WTC11 (cell line): ENCODE measurements at regions not wholly inside any gene's neighbourhood (a gene's known extent, or its start where the extent isn't known, plus 50 kb on each side); places are given as distances from the start of the nearest gene placed in this dataset.
"Not testable (repeated sequence)": the region's sequence is repeated elsewhere in the genome, so short reads cannot be mapped to it uniquely, and the experiment has no call there.

ENCODE experiments used
- ATAC-seq: fragments of 200-7000 bp; cut with Tn5 transposase; 2 replicates; pipeline ENCODE4 v1.10.0; 2021; ENCODE audit warnings: mild to moderate bottlenecking, moderate library complexity
- CTCF ChIA-PET: fragments of 300-600 bp; sonication (Branson Sonifier 250); formaldehyde crosslinking; loops from one replicate; lab custom pipeline; 2021; ENCODE audit warnings: antibody characterized with exemption; lab: Charles Lee
- POLR2A ChIA-PET: fragments of 350-600 bp; sonication (Branson Sonifier 250); formaldehyde crosslinking; loops from one replicate; lab custom pipeline; 2021; ENCODE audit warnings: antibody characterized with exemption; lab: Charles Lee
- DNase-seq: peaks from one replicate; pipeline ENCODE4 v3.0.0; 2021; ENCODE audit warnings: low spot score
- H3K27ac Mint-ChIP-seq: 2 replicates; pipeline ENCODE4 v1.8.0; 2021; ENCODE audit warnings: mixed read lengths
- H3K27me3 Mint-ChIP-seq: 2 replicates; pipeline ENCODE4 v1.8.0; 2021; ENCODE audit warnings: low read depth, mild to moderate bottlenecking, moderate library complexity, mixed read lengths
- H3K36me3 Mint-ChIP-seq: 2 replicates; pipeline ENCODE4 v1.8.0; 2021; ENCODE audit warnings: mixed read lengths
- H3K4me1 Mint-ChIP-seq: 2 replicates; pipeline ENCODE4 v1.8.0; 2022; ENCODE audit warnings: mixed read lengths
- H3K4me3 Mint-ChIP-seq: 2 replicates; pipeline ENCODE4 v1.8.0; 2021; ENCODE audit warnings: mild to moderate bottlenecking, moderate library complexity, mixed read lengths
- H3K9me3 Mint-ChIP-seq: 2 replicates; pipeline ENCODE4 v1.8.0; 2021; ENCODE audit warnings: mixed read lengths
- AFF4 ChIP-seq: sonication (generic); formaldehyde crosslinking; IDR thresholded peaks from 2 replicates; pipeline ENCODE4 v1.8.1; 2023; ENCODE audit warnings: mild to moderate bottlenecking, missing genetic modification reagents, borderline replicate concordance
- CREM ChIP-seq: sonication (generic); formaldehyde crosslinking; IDR thresholded peaks from 2 replicates; pipeline ENCODE4 v1.8.1; 2022; ENCODE audit warnings: mild to moderate bottlenecking, missing genetic modification reagents, moderate library complexity
- ELF4 ChIP-seq: sonication (generic); formaldehyde crosslinking; IDR thresholded peaks from 2 replicates; pipeline ENCODE4 v1.8.1; 2022; ENCODE audit warnings: low read depth, mild to moderate bottlenecking, moderate library complexity, missing genetic modification reagents
- EMX1 ChIP-seq: fragments of 250-450 bp; sonication (Bioruptor Pico); IDR thresholded peaks from 2 replicates; pipeline ENCODE4 v1.8.0; 2021; ENCODE audit warnings: mild to moderate bottlenecking
- FOXP4 ChIP-seq: sonication (generic); formaldehyde crosslinking; IDR thresholded peaks from 2 replicates; pipeline ENCODE4 v1.8.0; 2022; ENCODE audit warnings: mild to moderate bottlenecking, missing genetic modification reagents
- GABPB1 ChIP-seq: sonication (generic); formaldehyde crosslinking; IDR thresholded peaks from 2 replicates; pipeline ENCODE4 v1.8.1; 2023; ENCODE audit warnings: mild to moderate bottlenecking, missing genetic modification reagents
- IRF2 ChIP-seq: sonication (generic); formaldehyde crosslinking; IDR thresholded peaks from 2 replicates; pipeline ENCODE4 v1.8.0; 2022; ENCODE audit warnings: low read depth, missing genetic modification reagents, borderline replicate concordance
- JUN ChIP-seq: sonication (generic); formaldehyde crosslinking; IDR thresholded peaks from 2 replicates; pipeline ENCODE4 v1.8.0; 2023; ENCODE audit warnings: mild to moderate bottlenecking, missing genetic modification reagents
- MAX ChIP-seq: sonication (generic); formaldehyde crosslinking; IDR thresholded peaks from 2 replicates; pipeline ENCODE4 v1.8.0; 2022; ENCODE audit warnings: mild to moderate bottlenecking, missing genetic modification reagents
- NR3C1 ChIP-seq: sonication (generic); formaldehyde crosslinking; conservative IDR thresholded peaks from 2 replicates; pipeline ENCODE4 v1.8.1; 2023; ENCODE audit warnings: low read depth, mild to moderate bottlenecking, missing genetic modification reagents
- TEAD4 ChIP-seq: sonication (generic); formaldehyde crosslinking; IDR thresholded peaks from 2 replicates; pipeline ENCODE4 v1.8.0; 2022; ENCODE audit warnings: mild to moderate bottlenecking, missing genetic modification reagents
- USF2 ChIP-seq: sonication (generic); formaldehyde crosslinking; IDR thresholded peaks from 2 replicates; pipeline ENCODE4 v1.8.1; 2023; ENCODE audit warnings: mild to moderate bottlenecking, missing genetic modification reagents, moderate library complexity
- ZNF281 ChIP-seq: sonication (generic); formaldehyde crosslinking; IDR thresholded peaks from 2 replicates; pipeline ENCODE4 v1.8.0; 2023; ENCODE audit warnings: mild to moderate bottlenecking, missing genetic modification reagents
- ZNF396 ChIP-seq: fragments of 250-450 bp; sonication (Bioruptor Pico); IDR thresholded peaks from 2 replicates; pipeline ENCODE4 v1.8.0; 2021; ENCODE audit warnings: mild to moderate bottlenecking, moderate library complexity, borderline replicate concordance
- ZNF416 ChIP-seq: fragments of 250-450 bp; sonication (Bioruptor Pico); IDR thresholded peaks from 2 replicates; pipeline ENCODE4 v1.9.0; 2021; ENCODE audit warnings: mild to moderate bottlenecking, inconsistent platforms
- TF ChIP-seq, protein P1 (sequence below): fragments of 250-450 bp; sonication (Bioruptor Pico); IDR thresholded peaks from 2 replicates; pipeline ENCODE4 v2.1.2; 2022; ENCODE audit warnings: mild to moderate bottlenecking, moderate library complexity

DNA sequence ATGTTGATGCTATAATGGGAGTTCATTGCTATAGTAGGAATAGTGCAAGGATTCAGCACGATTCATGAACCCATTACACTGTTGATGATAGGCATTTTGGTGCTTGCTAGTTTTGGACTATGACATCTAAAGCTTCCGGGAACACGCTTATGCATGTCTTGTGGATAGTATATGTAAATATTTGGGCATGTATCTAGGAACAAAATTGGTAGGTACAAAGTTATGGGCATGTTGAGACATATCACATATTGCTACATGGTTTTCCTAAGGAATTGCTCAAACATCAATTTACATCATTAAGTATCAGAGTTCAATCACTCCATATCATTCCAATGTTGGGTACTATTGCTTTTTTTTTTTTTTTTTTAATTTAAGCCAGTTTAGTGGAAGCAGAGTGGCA is 1103.2 kb downstream of the TBC1D22A start:
- no peaks in the 10 kb centered on the region; the same call in 1 of the 2 replicates for H3K27me3 Mint-ChIP-seq
- peaks cover 26% of the 10 kb centered on the region for H3K9me3 Mint-ChIP-seq
- POLR2A ChIA-PET = no interaction called here
- no peak for TF ChIP-seq GABPB1 (CRISPR knock-in tag)
- TF ChIP-seq TEAD4 = no peak
- TF ChIP-seq CREM (CRISPR knock-in tag) = no peak
- TF ChIP-seq ZNF416 (CRISPR knock-in tag) = no peak
- TF ChIP-seq JUN (CRISPR knock-in tag) = no peak
- TF ChIP-seq FOXP4 (CRISPR knock-in tag) = no peak
- TF ChIP-seq ZNF281 = no peak
- TF ChIP-seq IRF2 (CRISPR knock-in tag) = no peak
- TF ChIP-seq NR3C1 = no peak
- TF ChIP-seq EMX1 (CRISPR knock-in tag) = no peak
- TF ChIP-seq ZNF396 (CRISPR knock-in tag) = no peak
- ATAC-seq (no peak), DNase-seq (no peak)
- H3K4me3 Mint-ChIP-seq = no peak overlapping the region
- no peaks in the 10 kb centered on the region for H3K4me1 Mint-ChIP-seq
- CTCF ChIA-PET = no interaction called here
- H3K27ac Mint-ChIP-seq = no peak overlapping the region
- H3K36me3 Mint-ChIP-seq = peaks cover 3% of the 10 kb centered on the region; the same call in 1 of the 2 replicates

DNA sequence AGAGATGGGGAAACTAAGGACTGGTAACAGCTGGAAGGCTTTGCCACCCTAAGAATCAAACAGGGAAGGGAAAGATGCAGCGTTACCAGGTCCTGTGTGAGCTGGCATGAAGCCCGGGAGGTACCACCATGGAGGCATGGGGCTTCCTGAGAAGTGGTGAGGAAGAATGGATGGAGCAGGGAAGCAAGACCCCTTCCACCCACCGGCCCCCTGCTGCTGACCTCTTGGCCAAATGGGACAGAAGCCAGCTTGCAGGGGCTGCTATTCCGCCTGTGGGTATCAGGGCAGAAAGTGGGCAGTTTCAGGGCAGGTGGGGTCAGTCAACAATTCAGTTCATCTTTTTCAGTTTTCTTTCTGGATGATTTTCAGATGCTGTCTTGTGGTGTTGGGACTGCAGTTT is 1099.9 kb downstream of the TBC1D22A start:
- no peak for TF ChIP-seq AFF4 (CRISPR knock-in tag)
- TF ChIP-seq ELF4 (CRISPR knock-in tag) = no peak
- no peak for TF ChIP-seq USF2 (CRISPR knock-in tag)
- no peak for TF ChIP-seq MAX (CRISPR knock-in tag)
- TF ChIP-seq, protein P1, sequence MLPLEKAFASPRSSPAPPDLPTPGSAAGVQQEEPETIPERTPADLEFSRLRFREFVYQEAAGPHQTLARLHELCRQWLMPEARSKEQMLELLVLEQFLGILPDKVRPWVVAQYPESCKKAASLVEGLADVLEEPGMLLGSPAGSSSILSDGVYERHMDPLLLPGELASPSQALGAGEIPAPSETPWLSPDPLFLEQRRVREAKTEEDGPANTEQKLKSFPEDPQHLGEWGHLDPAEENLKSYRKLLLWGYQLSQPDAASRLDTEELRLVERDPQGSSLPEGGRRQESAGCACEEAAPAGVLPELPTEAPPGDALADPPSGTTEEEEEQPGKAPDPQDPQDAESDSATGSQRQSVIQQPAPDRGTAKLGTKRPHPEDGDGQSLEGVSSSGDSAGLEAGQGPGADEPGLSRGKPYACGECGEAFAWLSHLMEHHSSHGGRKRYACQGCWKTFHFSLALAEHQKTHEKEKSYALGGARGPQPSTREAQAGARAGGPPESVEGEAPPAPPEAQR = no peak
- no peak for TF ChIP-seq CREM (CRISPR knock-in tag)
- Mint-ChIP-seq H3K27me3 (no peaks in the 10 kb centered on the region), H3K9me3 (peaks cover 26% of the 10 kb centered on the region), H3K4me1 (no peaks in the 10 kb centered on the region), H3K4me3 (no peak overlapping the region), H3K36me3 (no peaks in the 10 kb centered on the region; the same call in 1 of the 2 replicates), H3K27ac (no peak overlapping the region)
- no peak for DNase-seq
- ChIA-PET POLR2A (no interaction called here), CTCF (no interaction called here)
- ATAC-seq = no peak

DNA sequence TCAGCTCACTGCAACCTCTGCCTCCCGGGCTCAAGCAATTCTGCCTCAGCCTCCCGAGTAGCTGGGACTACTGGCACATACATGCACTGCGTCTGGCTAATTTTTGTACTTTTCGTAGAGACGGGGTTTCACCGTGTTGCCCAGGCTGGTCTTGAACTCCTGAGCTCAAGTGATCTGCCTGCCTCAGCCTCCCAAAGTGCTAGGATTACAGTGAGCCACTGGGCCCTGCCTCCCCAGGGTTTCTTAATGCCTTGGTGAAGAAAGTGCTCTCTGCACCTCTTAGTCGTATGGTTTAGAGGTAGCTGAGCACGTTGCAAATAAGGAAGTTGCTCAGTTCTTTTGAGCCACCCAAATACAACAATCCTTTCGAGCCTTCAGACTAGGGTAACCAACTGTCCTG is 1098.5 kb downstream of the TBC1D22A start:
- POLR2A ChIA-PET, H3K4me1 Mint-ChIP-seq, ATAC-seq, H3K4me3 Mint-ChIP-seq, H3K27ac Mint-ChIP-seq, DNase-seq, H3K36me3 Mint-ChIP-seq, H3K27me3 Mint-ChIP-seq: not testable (repeated sequence)
- peaks cover 22% of the 10 kb centered on the region for H3K9me3 Mint-ChIP-seq
- CTCF ChIA-PET = interaction anchor here (1.1 kb wide), 1 partner anchor 19 kb away, joined by 3 read pairs; no protein-coding TSS in a partner anchor
